Adrenal gland (tissue), 9 donors: ENCODE measurements at regions not wholly inside any gene's neighbourhood (a gene's known extent, or its start where the extent isn't known, plus 50 kb on each side); places are given as distances from the start of the nearest gene placed in this dataset.

ENCODE experiments used
- DNase-seq, 7 donors: peaks; one replicate each; pipeline ENCODE4 v3.0.0-alpha.2; 2019 to 2020
- H3K27ac ChIP-seq, 5 donors: fragments of 200-600 bp; sonication (generic) in 4 of 5; 1 replicate in 3 of 5; 2 replicates in 2 of 5; pipeline versions ENCODE4 v1.5.1 to v1.8.0; 2016 to 2020; ENCODE audit warnings: mild to moderate bottlenecking in 1 of 5
- H3K27me3 ChIP-seq: fragments of 200-600 bp; 2 replicates; pipeline ENCODE4 v1.8.0; 2021
- H3K36me3 ChIP-seq, 2 donors: fragments of 200-600 bp; replicated peaks in 1 of 2; 1 replicate in 1 of 2; 2 replicates in 1 of 2; pipeline versions ENCODE4 v1.5.1 to v1.8.0; 2018 to 2022
- H3K4me1 ChIP-seq, 2 donors: fragments of 200-600 bp; replicated peaks in 1 of 2; 1 replicate in 1 of 2; 2 replicates in 1 of 2; pipeline versions ENCODE4 v1.5.1 to v1.8.0; 2018 to 2021
- H3K4me3 ChIP-seq, 4 donors: fragments of 200-600 bp; sonication (generic) in 3 of 4; one replicate each; pipeline ENCODE4 v1.5.1; 2016 to 2018
- H3K9me3 ChIP-seq, 3 donors: fragments of 200-600 bp; sonication (generic) in 1 of 3; replicated peaks in 1 of 3; 1 replicate in 2 of 3; 2 replicates in 1 of 3; pipeline versions ENCODE4 v1.5.1 to v1.8.0; 2016 to 2021
- CTCF ChIP-seq, 6 experiments: fragments of 450-650 bp in 4 of 6; fragments of 200-600 bp in 2 of 6; sonication (generic) in 1 of 6; IDR thresholded peaks; 1 replicate in 5 of 6; 2 replicates in 1 of 6; pipeline versions ENCODE4 v1.5.1 to v1.8.0; 2016 to 2021; ENCODE audit warnings: antibody characterized with exemption in 6 of 6, mild to moderate bottlenecking in 2 of 6, moderate library complexity in 1 of 6
- POLR2A ChIP-seq, 2 donors: fragments of 450-650 bp; IDR thresholded peaks; one replicate each; pipeline ENCODE4 v1.6.1; 2017; ENCODE audit warnings: antibody characterized with exemption in 2 of 2, mild to moderate bottlenecking in 2 of 2, moderate library complexity in 1 of 2
- WGBS, 4 donors: extraction: QIAGEN DNeasy Blood & Tissue Kit in 2 of 4; methylation state at CpG; one replicate each; pipeline versions ENCODE4 v1.1.5 to v1.1.7; 2013 to 2017; 5-methylcytosine and 5-hydroxymethylcytosine counted together
- intact Hi-C, 2 donors: fragments of 100-400 bp; cut with DNase I; formaldehyde crosslinking; loops; one replicate each; pipeline versions ENCODE4 v1.14.1 to v1.15.0; 2022 to 2023
- donor health status: healthy with polysubstance abuse.
- donor health status: Bipolar disorder and iron deficiency.
- donor health status: DM: yes; HTN: yes; CAD: no.
- donor health status: DM: no; HTN: no; CAD: no.
- donor health status: DM: no; HTN: no; CAD: no.

- no peak for TF ChIP-seq POLR2A (IDR thresholded peaks at IDR 0.05)
- TF ChIP-seq CTCF (IDR thresholded peaks at IDR 0.05) = no peak
- peaks cover 0 to 14% (median 5%) of the 10 kb centered on the region in 3 donors for H3K9me3 ChIP-seq
- H3K4me3 ChIP-seq = no peak overlapping the region
- DNase-seq = no peak
- intact Hi-C loops = no loop called here
- H3K4me1 ChIP-seq = peaks cover 0 to 12% of the 10 kb centered on the region in 2 donors
- no peaks in the 10 kb centered on the region for H3K27me3 ChIP-seq
- no peak overlapping the region for H3K27ac ChIP-seq
- no peaks in the 10 kb centered on the region for H3K36me3 ChIP-seq
Measured at GRCh38 chr13:22563272-22563671, 617.5 kb upstream of the SGCG start.

GRCh38 chr13:22569811-22570210, 611.0 kb upstream of the SGCG start:
- WGBS, 4 donors = 89 to 93% (median 91%) methylated on average over 2 of the region's 2 CpGs
- no peak for DNase-seq
- peaks cover 0 to 6% (median 0%) of the 10 kb centered on the region in 3 donors for H3K9me3 ChIP-seq
- intact Hi-C loops = no loop called here
- no peaks in the 10 kb centered on the region for H3K36me3 ChIP-seq
- no peaks in the 10 kb centered on the region for H3K27me3 ChIP-seq
- H3K4me1 ChIP-seq = no peaks in the 10 kb centered on the region
- H3K4me3 ChIP-seq = no peak overlapping the region
- H3K27ac ChIP-seq = no peak overlapping the region
- TF ChIP-seq CTCF (IDR thresholded peaks at IDR 0.05) (peak in 4 of 6 experiments; percentile 3 to 17 (median 12)), POLR2A (IDR thresholded peaks at IDR 0.05) (no peak)

GRCh38 chr13:22589880-22590279, 590.9 kb upstream of the SGCG start:
- intact Hi-C loops = no loop called here
- no peak for TF ChIP-seq CTCF (IDR thresholded peaks at IDR 0.05)
- TF ChIP-seq POLR2A (IDR thresholded peaks at IDR 0.05) = no peak
- Histone ChIP-seq H3K4me1 (peaks cover 7 to 17% of the 10 kb centered on the region in 2 donors), H3K36me3 (no peaks in the 10 kb centered on the region), H3K4me3 (no peak overlapping the region), H3K27me3 (no peaks in the 10 kb centered on the region), H3K9me3 (peaks cover 0 to 1% (median 0%) of the 10 kb centered on the region in 3 donors), H3K27ac (no peak overlapping the region)
- WGBS, 4 donors = 66 to 76% (median 74%) methylated on average over 4 of the region's 4 CpGs
- no peak for DNase-seq

- H3K27ac ChIP-seq = peak overlapping the region in 3 of 5 donors; percentile 52 to 81 (median 63)
- TF ChIP-seq CTCF (IDR thresholded peaks at IDR 0.05) (no peak), POLR2A (IDR thresholded peaks at IDR 0.05) (no peak)
- DNase-seq = peak in 2 of 7 donors; percentile 7 to 33
- no peaks in the 10 kb centered on the region for H3K36me3 ChIP-seq
- no peak overlapping the region for H3K4me3 ChIP-seq
- intact Hi-C loops = no loop called here
- H3K9me3 ChIP-seq = no peaks in the 10 kb centered on the region
- H3K4me1 ChIP-seq = peaks cover 7 to 38% of the 10 kb centered on the region in 2 donors
- no peaks in the 10 kb centered on the region for H3K27me3 ChIP-seq
Measured at GRCh38 chr13:22592515-22592914, 588.3 kb upstream of the SGCG start.
